GM19025 (cell line): ENCODE measurements at regions not wholly inside any gene's neighbourhood (a gene's known extent, or its start where the extent isn't known, plus 50 kb on each side); places are given as distances from the start of the nearest gene placed in this dataset.
"Not testable (repeated sequence)": the region's sequence is repeated elsewhere in the genome, so short reads cannot be mapped to it uniquely, and the experiment has no call there.

Experiments used
- ATAC-seq: cut with Tn5 transposase; IDR thresholded peaks from one replicate; pipeline ENCODE4 v1.9.1; 2021; ENCODE audit warnings: mild to moderate bottlenecking, low read depth, moderate library complexity; ENCODE audit not compliant: unreplicated experiment

GRCh38 chr3:162597226-162597625 lies 1100.6 kb downstream of the OTOL1 start:
- ATAC-seq, result no peak

- ATAC-seq, result not testable (repeated sequence)
Measured at GRCh38 chr3:162598500-162598899, 1101.9 kb downstream of the OTOL1 start.

- not testable (repeated sequence) for ATAC-seq
Measured at GRCh38 chr3:162599742-162600141, 1103.1 kb downstream of the OTOL1 start.

GRCh38 chr3:162601101-162601670 lies 1104.6 kb downstream of the OTOL1 start:
- ATAC-seq, result no peak

- ATAC-seq, result no peak
Measured at GRCh38 chr3:162602619-162603018, 1106.0 kb downstream of the OTOL1 start.

GRCh38 chr3:162605651-162606204 lies 1109.1 kb downstream of the OTOL1 start:
- ATAC-seq, result no peak

GRCh38 chr3:162610261-162610660 lies 1113.7 kb downstream of the OTOL1 start:
- no peak for ATAC-seq

GRCh38 chr3:162612991-162613390 lies 1116.4 kb downstream of the OTOL1 start:
- ATAC-seq, result no peak

- no peak for ATAC-seq
Measured at GRCh38 chr3:162626172-162626571, 1129.6 kb downstream of the OTOL1 start.

- ATAC-seq, result no peak
Measured at GRCh38 chr3:162628531-162628930, 1131.9 kb downstream of the OTOL1 start.

GRCh38 chr3:162629372-162629771 lies 1132.8 kb downstream of the OTOL1 start:
- no peak for ATAC-seq

GRCh38 chr3:162632672-162633071 lies 1136.1 kb downstream of the OTOL1 start:
- no peak for ATAC-seq

GRCh38 chr3:162640208-162640607 lies 1143.6 kb downstream of the OTOL1 start:
- not testable (repeated sequence) for ATAC-seq

GRCh38 chr3:162641317-162641716 lies 1144.7 kb downstream of the OTOL1 start:
- ATAC-seq, result no peak

GRCh38 chr3:162641907-162642306 lies 1145.3 kb downstream of the OTOL1 start:
- no peak for ATAC-seq

GRCh38 chr3:162643245-162643644 lies 1146.6 kb downstream of the OTOL1 start:
- no peak for ATAC-seq

- no peak for ATAC-seq
Measured at GRCh38 chr3:162647321-162647720, 1150.7 kb downstream of the OTOL1 start.

GRCh38 chr3:162658003-162658402 lies 1161.4 kb downstream of the OTOL1 start:
- no peak for ATAC-seq

- ATAC-seq, result no peak
Measured at GRCh38 chr3:162665684-162666391, 1169.2 kb downstream of the OTOL1 start.

- no peak for ATAC-seq
Measured at GRCh38 chr3:162666835-162667234, 1170.2 kb downstream of the OTOL1 start.

GRCh38 chr3:162670181-162670580 lies 1173.6 kb downstream of the OTOL1 start:
- no peak for ATAC-seq

GRCh38 chr3:162677475-162677874 lies 1180.9 kb downstream of the OTOL1 start:
- ATAC-seq, result no peak
